Testis (tissue), 2 donors: ENCODE measurements at regions not wholly inside any gene's neighbourhood (a gene's known extent, or its start where the extent isn't known, plus 50 kb on each side); places are given as distances from the start of the nearest gene placed in this dataset.

Source experiments
- CTCF ChIP-seq, 3 experiments: fragments of 450-650 bp in 2 of 3; fragments of 200-600 bp in 1 of 3; sonication (generic) in 1 of 3; IDR thresholded peaks; one replicate each; pipeline ENCODE4 v1.5.1; 2016 to 2019; ENCODE audit warnings: antibody characterized with exemption in 3 of 3, mild to moderate bottlenecking in 2 of 3, moderate library complexity in 1 of 3
- POLR2A ChIP-seq: fragments of 450-650 bp; IDR thresholded peaks from one replicate; pipeline ENCODE4 v1.6.1; 2017; ENCODE audit warnings: antibody characterized with exemption, mild to moderate bottlenecking, moderate library complexity

GRCh38 chrX:109943092-109943739 is 59.7 kb upstream of the TMEM164 start:
- TF ChIP-seq CTCF (IDR thresholded peaks at IDR 0.05) (no peak), POLR2A (no peak)
